SK-N-SH (cell line): ENCODE measurements at regions not wholly inside any gene's neighbourhood (a gene's known extent, or its start where the extent isn't known, plus 50 kb on each side); places are given as distances from the start of the nearest gene placed in this dataset.

Experiments
- CTCF ChIA-PET: fragments of 300-600, 350-600 bp; formaldehyde crosslinking; extraction: SDS; loops from one replicate; lab custom pipeline; 2021; lab: Yijun Ruan, JAX
- POLR2A ChIA-PET: fragments of 350-600 bp; sonication (Branson Sonifier 250); formaldehyde crosslinking; extraction: SDS; loops from one replicate; lab custom pipeline; 2020; ENCODE audit warnings: antibody characterized with exemption, inconsistent platforms; lab: Yijun Ruan, JAX
- DNase-seq: peaks from one replicate; pipeline ENCODE4 v3.0.0; 2012
- H2AFZ ChIP-seq: fragments of 200-600 bp; sonication (generic); 2 replicates; pipeline ENCODE4 v1.8.1; 2016; ENCODE audit warnings: antibody characterized with exemption, mild to moderate bottlenecking, low read depth
- H3F3A ChIP-seq: fragments of 200-600 bp; sonication (generic); replicated peaks from 2 replicates; pipeline ENCODE3; 2016; ENCODE audit warnings: antibody characterized with exemption, mild to moderate bottlenecking; ENCODE audit not compliant: insufficient read depth
- H3K27ac ChIP-seq, 2 experiments: fragments of 200-500 bp in 1 of 2; fragments of 200-600 bp in 1 of 2; sonication (Bioruptor generic) in 1 of 2; sonication (generic), shearing (Covaris generic) in 1 of 2; 2 replicates each; pipeline versions ENCODE4 v1.5.1 to v1.6.1; 2014 to 2016; ENCODE audit warnings: low read depth in 2 of 2, inconsistent platforms in 1 of 2, low read length in 1 of 2, mild to moderate bottlenecking in 1 of 2, mixed read lengths in 1 of 2
- H3K27me3 ChIP-seq: fragments of 200-600 bp; sonication (generic), shearing (Covaris generic); 2 replicates; pipeline ENCODE4 v1.6.1; 2016; ENCODE audit warnings: mixed run types; ENCODE audit not compliant: insufficient read depth
- H3K36me3 ChIP-seq, 2 experiments: fragments of 200-500 bp in 1 of 2; fragments of 200-600 bp in 1 of 2; sonication (Bioruptor generic) in 1 of 2; sonication (generic) in 1 of 2; replicated peaks in 1 of 2; 2 replicates each; pipeline versions ENCODE3 to v1.5.1; 2014 to 2016; ENCODE audit warnings: low read length in 1 of 2, mild to moderate bottlenecking in 1 of 2; ENCODE audit not compliant: insufficient read depth in 2 of 2, control insufficient read depth in 1 of 2
- H3K4me1 ChIP-seq, 2 experiments: fragments of 200-500 bp in 1 of 2; fragments of 200-600 bp in 1 of 2; sonication (Bioruptor generic) in 1 of 2; sonication (generic), shearing (Covaris generic) in 1 of 2; 2 replicates each; pipeline versions ENCODE4 v1.5.1 to v1.6.1; 2014 to 2016; ENCODE audit warnings: low read depth in 1 of 2, low read length in 1 of 2, mixed run types in 1 of 2; ENCODE audit not compliant: insufficient read depth in 2 of 2, control insufficient read depth in 1 of 2
- H3K4me2 ChIP-seq: fragments of 200-600 bp; sonication (generic), shearing (Covaris generic); 2 replicates; pipeline ENCODE4 v1.6.1; 2017; ENCODE audit warnings: mixed run types
- H3K4me3 ChIP-seq, 2 experiments: fragments of 200-500 bp in 1 of 2; fragments of 200-600 bp in 1 of 2; sonication (Bioruptor generic) in 1 of 2; sonication (generic), shearing (Covaris generic) in 1 of 2; 2 replicates each; pipeline versions ENCODE4 v1.5.1 to v1.8.1; 2014 to 2016; ENCODE audit warnings: low read depth in 2 of 2, inconsistent platforms in 1 of 2, low read length in 1 of 2, mild to moderate bottlenecking in 1 of 2, mixed read lengths in 1 of 2, moderate library complexity in 1 of 2
- H3K79me2 ChIP-seq: fragments of 200-600 bp; sonication (generic); 2 replicates; pipeline ENCODE4 v1.8.1; 2017; ENCODE audit warnings: mild to moderate bottlenecking; ENCODE audit not compliant: insufficient read depth
- H3K9ac ChIP-seq: fragments of 200-600 bp; sonication (generic); 2 replicates; pipeline ENCODE4 v1.6.1; 2017; ENCODE audit warnings: mixed run types
- H3K9me2 ChIP-seq: fragments of 200-600 bp; sonication (generic); 2 replicates; pipeline ENCODE4 v1.6.1; 2017; ENCODE audit warnings: mixed run types
- H3K9me3 ChIP-seq: fragments of 200-600 bp; sonication (generic); 2 replicates; pipeline ENCODE4 v1.6.1; 2017; ENCODE audit warnings: mixed run types, mild to moderate bottlenecking, moderate library complexity
- H4K20me1 ChIP-seq: fragments of 200-600 bp; sonication (generic); 2 replicates; pipeline ENCODE4 v1.6.1; 2017; ENCODE audit warnings: mild to moderate bottlenecking, mixed run types; ENCODE audit not compliant: insufficient read depth
- CHD2 ChIP-seq: fragments of 150-350 bp; IDR thresholded peaks from 2 replicates; pipeline ENCODE4 v1.6.1; 2018; ENCODE audit warnings: low read length; ENCODE audit not compliant: partially characterized antibody
- ELF1 ChIP-seq: IDR thresholded peaks from 2 replicates; pipeline ENCODE4 v1.4.0; 2012
- FOSL2 ChIP-seq: IDR thresholded peaks from 2 replicates; pipeline ENCODE4 v1.4.0; 2012; ENCODE audit warnings: low read depth, mild to moderate bottlenecking, moderate library complexity, borderline replicate concordance
- FOXM1 ChIP-seq: IDR thresholded peaks from 2 replicates; pipeline ENCODE4 v1.4.0; 2012; ENCODE audit warnings: low read depth, mild to moderate bottlenecking
- GABPA ChIP-seq: IDR thresholded peaks from 2 replicates; pipeline ENCODE4 v1.4.0; 2012; ENCODE audit warnings: low read depth, mild to moderate bottlenecking
- GATA2 ChIP-seq: sonication (generic); formaldehyde crosslinking; IDR thresholded peaks from 2 replicates; pipeline ENCODE4 v1.5.0; 2020; ENCODE audit warnings: mild to moderate bottlenecking, missing genetic modification reagents
- JUND ChIP-seq: IDR thresholded peaks from 2 replicates; pipeline ENCODE4 v1.4.0; 2012
- MEF2A ChIP-seq: IDR thresholded peaks from 2 replicates; pipeline ENCODE4 v1.4.0; 2012; ENCODE audit warnings: low read depth, borderline replicate concordance
- MXI1 ChIP-seq: IDR thresholded peaks from 2 replicates; pipeline ENCODE4 v1.6.1; 2012; ENCODE audit warnings: mild to moderate bottlenecking, low read depth, low read length, improper control_type of control experiment
- POLR2AphosphoS5 ChIP-seq: IDR thresholded peaks from 2 replicates; pipeline ENCODE4 v1.6.1; 2012; ENCODE audit warnings: low read depth, low read length
- RAD21 ChIP-seq: IDR thresholded peaks from 2 replicates; pipeline ENCODE4 v1.6.1; 2012; ENCODE audit warnings: mild to moderate bottlenecking, low read length
- RCOR1 ChIP-seq: fragments of 150-350 bp; IDR thresholded peaks from 2 replicates; pipeline ENCODE4 v1.6.1; 2017; ENCODE audit warnings: antibody characterized with exemption, low read length
- RXRA ChIP-seq: IDR thresholded peaks from 2 replicates; pipeline ENCODE4 v1.4.0; 2012; ENCODE audit warnings: low read depth, mild to moderate bottlenecking, borderline replicate concordance
- SMC3 ChIP-seq: IDR thresholded peaks from 2 replicates; pipeline ENCODE4 v1.6.1; 2012; ENCODE audit warnings: low read depth, low read length, improper control_type of control experiment
- TAF1 ChIP-seq: IDR thresholded peaks from 2 replicates; pipeline ENCODE4 v1.6.1; 2012; ENCODE audit warnings: low read depth, mild to moderate bottlenecking, low read length, moderate library complexity, borderline replicate concordance
- YY1 ChIP-seq: IDR thresholded peaks from 2 replicates; pipeline ENCODE4 v1.4.0; 2012; ENCODE audit warnings: low read depth, mild to moderate bottlenecking
- WGBS: methylation state at CpG from one replicate; pipeline ENCODE4 v1.1.6; 2017; ENCODE audit warnings: low lambda C conversion rate; 5-methylcytosine and 5-hydroxymethylcytosine counted together
- TF ChIP-seq, protein P1 (sequence below): IDR thresholded peaks from 2 replicates; pipeline ENCODE4 v1.4.0; 2012; ENCODE audit warnings: low read depth
- TF ChIP-seq, protein P2 (sequence below): IDR thresholded peaks from 2 replicates; pipeline ENCODE4 v1.4.0; 2012; ENCODE audit warnings: low read depth, borderline replicate concordance

DNA sequence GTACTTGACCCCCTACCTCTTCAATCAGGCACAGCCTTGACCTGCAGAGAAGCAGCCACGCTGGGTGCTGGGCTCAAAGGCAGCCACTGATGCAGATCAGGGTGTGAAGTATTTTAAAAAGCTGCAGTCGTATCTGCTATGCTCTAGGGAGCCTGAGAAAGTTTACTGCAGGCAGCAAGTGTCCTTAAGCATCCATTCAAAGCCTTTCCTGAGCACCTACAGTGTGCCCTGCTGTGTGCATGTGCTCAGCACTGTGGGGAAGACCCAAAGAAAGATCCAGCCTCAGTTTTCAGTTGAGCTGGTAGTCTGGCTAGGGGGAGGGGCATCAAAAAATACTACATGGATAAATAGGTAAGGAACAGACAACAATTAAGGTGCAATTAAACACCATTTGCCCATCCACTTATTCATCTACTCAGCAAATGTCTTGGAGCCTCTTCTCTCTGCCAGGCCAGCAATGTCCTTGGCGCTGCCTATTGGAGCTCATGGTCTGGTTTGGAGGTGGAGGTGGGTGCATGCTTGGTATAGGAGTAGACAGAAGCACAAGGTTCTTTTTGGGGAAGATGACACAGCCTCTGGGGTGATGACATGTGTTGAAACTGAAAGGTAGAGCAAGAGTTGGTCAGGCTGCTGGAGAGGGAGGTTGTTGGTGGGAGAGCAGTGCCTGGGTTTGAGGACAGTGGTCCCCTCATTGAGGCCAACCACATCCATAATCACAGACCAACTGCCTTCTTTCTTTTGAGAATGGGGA is 85.9 kb upstream of the PRR23C start:
- Histone ChIP-seq H3K27me3 (no peaks in the 10 kb centered on the region), H3K36me3 (no peaks in the 10 kb centered on the region), H3K27ac (no peak overlapping the region), H3K4me1 (no peaks in the 10 kb centered on the region), H2AFZ (no peak overlapping the region), H3K4me2 (no peak overlapping the region), H3K9me2 (no peaks in the 10 kb centered on the region), H3F3A (no peaks in the 10 kb centered on the region), H4K20me1 (no peaks in the 10 kb centered on the region), H3K9ac (no peak overlapping the region), H3K79me2 (no peaks in the 10 kb centered on the region), H3K4me3 (no peak overlapping the region)
- DNase-seq, result no peak
- CTCF ChIA-PET, result interaction anchor here (1.1 to 4.8 kb wide), 2 partner anchors 18 to 198 kb away, joined by 4 to 27 read pairs; no protein-coding TSS in a partner anchor
- no peak for TF ChIP-seq POLR2AphosphoS5
- no peak for TF ChIP-seq RXRA
- TF ChIP-seq, protein P1, sequence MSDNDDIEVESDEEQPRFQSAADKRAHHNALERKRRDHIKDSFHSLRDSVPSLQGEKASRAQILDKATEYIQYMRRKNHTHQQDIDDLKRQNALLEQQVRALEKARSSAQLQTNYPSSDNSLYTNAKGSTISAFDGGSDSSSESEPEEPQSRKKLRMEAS, result no peak
- no peak for TF ChIP-seq SMC3
- no peak for TF ChIP-seq FOSL2
- TF ChIP-seq, all 33 proteins: peak for 0
- no peaks in the 10 kb centered on the region for H3K9me3 ChIP-seq
- POLR2A ChIA-PET, result no interaction called here
- 11% methylated on average over 2 of the region's 3 CpGs for WGBS

DNA sequence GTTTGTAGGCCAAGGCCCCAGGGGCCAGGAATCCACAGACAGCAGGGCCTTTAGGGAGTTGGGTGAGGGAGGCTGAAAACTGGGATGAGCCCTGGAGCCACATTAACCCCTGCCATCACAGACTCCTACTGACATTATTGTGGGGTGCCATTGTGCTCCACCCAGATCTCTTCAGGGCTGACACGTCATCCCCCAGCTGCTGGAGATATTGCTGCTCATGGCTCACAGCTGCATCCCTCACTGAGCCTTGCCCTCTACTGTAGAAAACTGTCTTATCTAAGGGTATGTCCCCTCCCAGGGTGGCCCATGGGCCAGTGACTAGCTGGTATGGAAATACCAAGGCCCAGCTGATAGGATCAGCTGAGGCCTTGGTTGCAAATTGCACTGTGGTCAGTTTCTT is 87.3 kb upstream of the PRR23C start:
- Histone ChIP-seq H3K9me3 (no peaks in the 10 kb centered on the region), H3K9me2 (no peaks in the 10 kb centered on the region)

DNA sequence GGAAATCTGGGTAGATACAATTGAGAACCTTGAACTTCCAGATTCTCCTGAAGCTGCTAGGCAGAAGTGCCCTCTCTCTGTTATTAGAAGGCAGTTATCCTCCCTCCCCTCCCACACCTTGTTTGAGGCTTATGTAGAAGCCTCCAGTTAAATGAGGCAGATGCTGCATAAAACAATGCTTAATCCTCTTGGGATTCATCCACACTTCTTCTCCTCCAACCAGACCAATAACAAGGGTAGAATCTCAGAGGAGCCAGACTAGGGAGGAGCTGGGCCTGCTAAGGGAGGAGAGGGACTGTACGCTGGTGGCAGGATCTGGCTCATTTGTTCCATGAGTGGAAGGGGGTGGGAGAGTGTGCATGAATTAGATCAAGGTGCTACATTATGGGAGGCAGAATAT is 88.3 kb upstream of the PRR23C start:
- CTCF ChIA-PET, result interaction anchor here (0.8 to 4.8 kb wide), 2 partner anchors 21 to 24 kb away, joined by 3 to 27 read pairs; no protein-coding TSS in a partner anchor
- TF ChIP-seq FOSL2 (no peak), CHD2 (no peak), FOXM1 (no peak), RAD21 (no peak), JUND (no peak), ELF1 (no peak), RXRA (no peak), RCOR1 (no peak), MEF2A (no peak), MXI1 (no peak), TAF1 (no peak), POLR2AphosphoS5 (no peak)
- TF ChIP-seq, protein P1, result no peak
- TF ChIP-seq, protein P2, sequence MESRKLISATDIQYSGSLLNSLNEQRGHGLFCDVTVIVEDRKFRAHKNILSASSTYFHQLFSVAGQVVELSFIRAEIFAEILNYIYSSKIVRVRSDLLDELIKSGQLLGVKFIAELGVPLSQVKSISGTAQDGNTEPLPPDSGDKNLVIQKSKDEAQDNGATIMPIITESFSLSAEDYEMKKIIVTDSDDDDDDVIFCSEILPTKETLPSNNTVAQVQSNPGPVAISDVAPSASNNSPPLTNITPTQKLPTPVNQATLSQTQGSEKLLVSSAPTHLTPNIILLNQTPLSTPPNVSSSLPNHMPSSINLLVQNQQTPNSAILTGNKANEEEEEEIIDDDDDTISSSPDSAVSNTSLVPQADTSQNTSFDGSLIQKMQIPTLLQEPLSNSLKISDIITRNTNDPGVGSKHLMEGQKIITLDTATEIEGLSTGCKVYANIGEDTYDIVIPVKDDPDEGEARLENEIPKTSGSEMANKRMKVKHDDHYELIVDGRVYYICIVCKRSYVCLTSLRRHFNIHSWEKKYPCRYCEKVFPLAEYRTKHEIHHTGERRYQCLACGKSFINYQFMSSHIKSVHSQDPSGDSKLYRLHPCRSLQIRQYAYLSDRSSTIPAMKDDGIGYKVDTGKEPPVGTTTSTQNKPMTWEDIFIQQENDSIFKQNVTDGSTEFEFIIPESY, result no peak

More for the DNA sequence above, 87.3 kb upstream of the PRR23C start:
- Histone ChIP-seq H3K27me3 (no peaks in the 10 kb centered on the region), H4K20me1 (no peaks in the 10 kb centered on the region), H3K4me3 (no peak overlapping the region), H3K79me2 (no peaks in the 10 kb centered on the region), H3F3A (no peaks in the 10 kb centered on the region), H3K9ac (no peak overlapping the region), H3K27ac (no peak overlapping the region), H3K4me2 (no peak overlapping the region)
- ChIA-PET CTCF (interaction anchor here (4.8 kb wide), 1 partner anchor 20 kb away, joined by 27 read pairs; no protein-coding TSS in a partner anchor), POLR2A (no interaction called here)
- DNase-seq, result no peak
- WGBS, result no CpG with 5 or more reads among the region's 1 CpG
- TF ChIP-seq, protein P1, result no peak
- TF ChIP-seq YY1 (no peak), GABPA (no peak), CHD2 (no peak), GATA2 (CRISPR knock-in tag) (no peak), FOXM1 (no peak), TAF1 (no peak), MXI1 (no peak)
- TF ChIP-seq, all 33 proteins: peak for 0
- no peak overlapping the region for H2AFZ ChIP-seq
- no peaks in the 10 kb centered on the region for H3K4me1 ChIP-seq
- H3K36me3 ChIP-seq, result no peaks in the 10 kb centered on the region

More for the DNA sequence above, 88.3 kb upstream of the PRR23C start:
- 5% methylated on average over 1 of the region's 1 CpG for WGBS
- no peak overlapping the region for H3K4me2 ChIP-seq
- no peak overlapping the region for H2AFZ ChIP-seq
- H4K20me1 ChIP-seq, result no peaks in the 10 kb centered on the region
- no peaks in the 10 kb centered on the region for H3F3A ChIP-seq
- no peaks in the 10 kb centered on the region for H3K9me2 ChIP-seq
- no peaks in the 10 kb centered on the region for H3K9me3 ChIP-seq
- no peaks in the 10 kb centered on the region for H3K27me3 ChIP-seq
- no peak overlapping the region for H3K4me3 ChIP-seq
- no peaks in the 10 kb centered on the region for H3K4me1 ChIP-seq
- H3K27ac ChIP-seq, result no peak overlapping the region
- no peak for DNase-seq
- POLR2A ChIA-PET, result no interaction called here
- no peaks in the 10 kb centered on the region for H3K36me3 ChIP-seq
- H3K9ac ChIP-seq, result no peak overlapping the region
- H3K79me2 ChIP-seq, result no peaks in the 10 kb centered on the region
